Neural cell (in vitro differentiated cells): ENCODE measurements at regions not wholly inside any gene's neighbourhood (a gene's known extent, or its start where the extent isn't known, plus 50 kb on each side); places are given as distances from the start of the nearest gene placed in this dataset.

Experiments
- H2AFZ ChIP-seq: fragments of 200-600, 300-800 bp; sonication (generic), shearing (Covaris generic); 2 replicates; pipeline ENCODE4 v1.6.0; 2014; ENCODE audit warnings: low read depth, mild to moderate bottlenecking, antibody characterized with exemption, low read length, moderate library complexity
- H3F3A ChIP-seq: fragments of 200-600 bp; shearing (Covaris generic); 2 replicates; pipeline ENCODE4 v1.6.1; 2016; ENCODE audit warnings: mild to moderate bottlenecking, moderate library complexity, mixed read lengths, antibody characterized with exemption, low read length; ENCODE audit not compliant: insufficient read depth, poor library complexity, severe bottlenecking
- H3K27ac ChIP-seq: fragments of 200-600, 300-800 bp; sonication (generic), shearing (Covaris generic); 2 replicates; pipeline ENCODE4 v1.5.1; 2014; ENCODE audit warnings: mild to moderate bottlenecking, low read length, moderate library complexity
- H3K27me3 ChIP-seq: fragments of 300-800, 200-600 bp; sonication (generic), shearing (Covaris generic); 2 replicates; pipeline ENCODE4 v1.6.0; 2014; ENCODE audit warnings: mild to moderate bottlenecking, low read depth, low read length, moderate library complexity; ENCODE audit not compliant: insufficient read depth
- H3K36me3 ChIP-seq: fragments of 300-800, 200-600 bp; sonication (generic), shearing (Covaris generic); 2 replicates; pipeline ENCODE4 v1.5.1; 2014; ENCODE audit warnings: mild to moderate bottlenecking, antibody characterized with exemption, low read length, moderate library complexity; ENCODE audit not compliant: insufficient read depth
- H3K4me2 ChIP-seq: fragments of 300-800, 200-600 bp; sonication (generic), shearing (Covaris generic); 2 replicates; pipeline ENCODE4 v1.6.0; 2014; ENCODE audit warnings: mild to moderate bottlenecking, low read length
- H3K4me3 ChIP-seq: fragments of 300-800, 200-600 bp; sonication (generic), shearing (Covaris generic); 2 replicates; pipeline ENCODE4 v1.5.1; 2014; ENCODE audit warnings: mild to moderate bottlenecking, low read length, moderate library complexity
- H3K79me2 ChIP-seq: fragments of 200-600 bp; shearing (Covaris generic); replicated peaks from 2 replicates; pipeline ENCODE4 v1.6.0; 2014; ENCODE audit warnings: mild to moderate bottlenecking, low read length, moderate library complexity; ENCODE audit not compliant: insufficient read depth
- H3K9ac ChIP-seq: fragments of 300-800, 200-600 bp; sonication (generic), shearing (Covaris generic); 2 replicates; pipeline ENCODE4 v1.6.1; 2016; ENCODE audit warnings: mild to moderate bottlenecking, low read length, mixed read lengths
- H3K9me2 ChIP-seq: fragments of 200-600 bp; shearing (Covaris generic); 2 replicates; pipeline ENCODE4 v1.6.1; 2016; ENCODE audit warnings: mild to moderate bottlenecking, low read length, mixed read lengths; ENCODE audit not compliant: insufficient read depth
- H3K9me3 ChIP-seq: fragments of 200-600, 300-800 bp; sonication (generic), shearing (Covaris generic); 2 replicates; pipeline ENCODE4 v1.6.1; 2016; ENCODE audit warnings: mild to moderate bottlenecking, mixed run types, low read length, moderate library complexity, mixed read lengths
- H4K20me1 ChIP-seq: fragments of 200-600 bp; shearing (Covaris generic); 2 replicates; pipeline ENCODE4 v1.6.1; 2016; ENCODE audit warnings: mild to moderate bottlenecking, mixed run types; ENCODE audit not compliant: insufficient read depth
- CTCF ChIP-seq: fragments of 450-650 bp; IDR thresholded peaks from 2 replicates; pipeline ENCODE4 v1.5.1; 2014; ENCODE audit warnings: antibody characterized with exemption, mild to moderate bottlenecking, moderate library complexity; ENCODE audit not compliant: poor library complexity, severe bottlenecking
- EZH2 ChIP-seq: fragments of 200-600, 300-800 bp; shearing (Covaris generic), sonication (generic); IDR thresholded peaks from 2 replicates; pipeline ENCODE4 v1.6.1; 2014; ENCODE audit warnings: antibody characterized with exemption, low read length, borderline replicate concordance, mild to moderate bottlenecking; ENCODE audit not compliant: insufficient read depth, poor library complexity, severe bottlenecking
- MXI1 ChIP-seq: fragments of 450-650 bp; conservative IDR thresholded peaks from 2 replicates; pipeline ENCODE4 v1.6.1; 2014; ENCODE audit warnings: antibody characterized with exemption, mild to moderate bottlenecking; ENCODE audit not compliant: poor library complexity, severe bottlenecking
- RAD21 ChIP-seq: fragments of 450-650 bp; conservative IDR thresholded peaks from 2 replicates; pipeline ENCODE4 v1.6.1; 2014; ENCODE audit warnings: antibody characterized with exemption, mild to moderate bottlenecking, moderate library complexity
- TAF1 ChIP-seq: IDR thresholded peaks from 2 replicates; pipeline ENCODE4 v1.6.1; 2012; ENCODE audit warnings: low read depth
- TF ChIP-seq, protein P1 (sequence below): IDR thresholded peaks from 2 replicates; pipeline ENCODE4 v1.6.1; 2012; ENCODE audit warnings: borderline replicate concordance

DNA sequence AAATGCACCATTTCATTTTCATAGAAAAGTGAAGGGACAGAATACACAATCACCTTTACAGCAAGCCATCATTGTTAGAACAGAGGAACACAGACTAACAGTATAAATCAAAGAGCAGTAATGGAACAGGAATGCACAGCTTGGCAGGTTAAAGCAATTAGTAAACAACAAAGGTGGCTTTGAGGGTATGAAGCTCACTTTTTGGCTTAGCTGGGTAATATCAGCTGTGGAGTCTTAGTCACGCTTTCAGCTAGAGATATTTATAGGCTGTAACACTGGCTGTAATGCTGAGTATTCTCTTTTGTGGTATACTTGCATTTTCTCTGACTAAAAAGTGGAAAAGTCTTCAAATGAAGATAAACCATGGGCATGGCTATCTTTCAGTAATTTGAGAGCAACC, 1780.5 kb downstream of the LRRC4C start:
- Histone ChIP-seq H2AFZ (no peak overlapping the region), H4K20me1 (no peaks in the 10 kb centered on the region), H3K4me3 (no peak overlapping the region), H3K36me3 (no peaks in the 10 kb centered on the region), H3K4me2 (no peak overlapping the region), H3K27ac (no peak overlapping the region), H3F3A (peaks cover 4% of the 10 kb centered on the region), H3K9ac (no peak overlapping the region), H3K27me3 (no peaks in the 10 kb centered on the region), H3K79me2 (no peaks in the 10 kb centered on the region), H3K9me3 (no peaks in the 10 kb centered on the region), H3K9me2 (no peaks in the 10 kb centered on the region)
- TF ChIP-seq TAF1: no peak

GRCh38 chr11:39675171-39675570, 1784.3 kb downstream of the LRRC4C start:
- peak overlapping the region; percentile 62 for H3K27ac ChIP-seq
- H3F3A ChIP-seq: peaks cover 10% of the 10 kb centered on the region
- H3K27me3 ChIP-seq: no peaks in the 10 kb centered on the region
- H3K4me2 ChIP-seq: no peak overlapping the region
- H2AFZ ChIP-seq: no peak overlapping the region
- TF ChIP-seq MXI1: no peak
- TF ChIP-seq RAD21: no peak
- TF ChIP-seq EZH2: no peak
- no peak for TF ChIP-seq TAF1
- TF ChIP-seq, protein P1, sequence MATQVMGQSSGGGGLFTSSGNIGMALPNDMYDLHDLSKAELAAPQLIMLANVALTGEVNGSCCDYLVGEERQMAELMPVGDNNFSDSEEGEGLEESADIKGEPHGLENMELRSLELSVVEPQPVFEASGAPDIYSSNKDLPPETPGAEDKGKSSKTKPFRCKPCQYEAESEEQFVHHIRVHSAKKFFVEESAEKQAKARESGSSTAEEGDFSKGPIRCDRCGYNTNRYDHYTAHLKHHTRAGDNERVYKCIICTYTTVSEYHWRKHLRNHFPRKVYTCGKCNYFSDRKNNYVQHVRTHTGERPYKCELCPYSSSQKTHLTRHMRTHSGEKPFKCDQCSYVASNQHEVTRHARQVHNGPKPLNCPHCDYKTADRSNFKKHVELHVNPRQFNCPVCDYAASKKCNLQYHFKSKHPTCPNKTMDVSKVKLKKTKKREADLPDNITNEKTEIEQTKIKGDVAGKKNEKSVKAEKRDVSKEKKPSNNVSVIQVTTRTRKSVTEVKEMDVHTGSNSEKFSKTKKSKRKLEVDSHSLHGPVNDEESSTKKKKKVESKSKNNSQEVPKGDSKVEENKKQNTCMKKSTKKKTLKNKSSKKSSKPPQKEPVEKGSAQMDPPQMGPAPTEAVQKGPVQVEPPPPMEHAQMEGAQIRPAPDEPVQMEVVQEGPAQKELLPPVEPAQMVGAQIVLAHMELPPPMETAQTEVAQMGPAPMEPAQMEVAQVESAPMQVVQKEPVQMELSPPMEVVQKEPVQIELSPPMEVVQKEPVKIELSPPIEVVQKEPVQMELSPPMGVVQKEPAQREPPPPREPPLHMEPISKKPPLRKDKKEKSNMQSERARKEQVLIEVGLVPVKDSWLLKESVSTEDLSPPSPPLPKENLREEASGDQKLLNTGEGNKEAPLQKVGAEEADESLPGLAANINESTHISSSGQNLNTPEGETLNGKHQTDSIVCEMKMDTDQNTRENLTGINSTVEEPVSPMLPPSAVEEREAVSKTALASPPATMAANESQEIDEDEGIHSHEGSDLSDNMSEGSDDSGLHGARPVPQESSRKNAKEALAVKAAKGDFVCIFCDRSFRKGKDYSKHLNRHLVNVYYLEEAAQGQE: no peak
- TF ChIP-seq CTCF: no peak
- H3K9ac ChIP-seq: peak overlapping the region; percentile 14
- H3K79me2 ChIP-seq: no peaks in the 10 kb centered on the region
- no peaks in the 10 kb centered on the region for H3K36me3 ChIP-seq
- no peaks in the 10 kb centered on the region for H4K20me1 ChIP-seq
- no peaks in the 10 kb centered on the region for H3K9me2 ChIP-seq
- H3K9me3 ChIP-seq: no peaks in the 10 kb centered on the region
- H3K4me3 ChIP-seq: no peak overlapping the region

- Histone ChIP-seq H3K4me2 (peak overlapping the region; percentile 40), H2AFZ (no peak overlapping the region), H3K79me2 (no peaks in the 10 kb centered on the region), H3K27ac (peak overlapping the region; percentile 62), H3K36me3 (no peaks in the 10 kb centered on the region), H3K27me3 (no peaks in the 10 kb centered on the region), H3F3A (peaks cover 10% of the 10 kb centered on the region), H3K9me2 (no peaks in the 10 kb centered on the region), H3K9me3 (no peaks in the 10 kb centered on the region), H3K4me3 (peak overlapping the region; percentile 45), H4K20me1 (no peaks in the 10 kb centered on the region), H3K9ac (peak overlapping the region; percentile 14)
- no peak for TF ChIP-seq EZH2
These were observed 1784.7 kb downstream of the LRRC4C start for GRCh38 chr11:39674761-39675160.
